ENCODE measurements at regions not wholly inside any gene's neighbourhood (a gene's known extent, or its start where the extent isn't known, plus 50 kb on each side); places are given as distances from the start of the nearest gene placed in this dataset.
"Not testable (repeated sequence)": the region's sequence is repeated elsewhere in the genome, so short reads cannot be mapped to it uniquely, and the experiment has no call there.

- Histone ChIP-seq H3K27ac (no peak overlapping the region), H3K36me3 (no peaks in the 10 kb centered on the region), H3K4me1 (no peaks in the 10 kb centered on the region), H3K9me3 (no peaks in the 10 kb centered on the region), H3K4me3 (no peak overlapping the region), H3K27me3 (no peaks in the 10 kb centered on the region)
- TF ChIP-seq CTCF (IDR thresholded peaks at IDR 0.05) (no peak), POLR2A (IDR thresholded peaks at IDR 0.05) (no peak)
- intact Hi-C loops (cut with DNase I), result no loop called here
- DNase-seq, result no peak
- ATAC-seq, result no peak
Observed at GRCh38 chr5:5741418-5741817, 318.9 kb downstream of the ICE1 start.

GRCh38 chr5:5739490-5739945, 317.0 kb downstream of the ICE1 start:
- ATAC-seq (no peak), DNase-seq (no peak)
- Histone ChIP-seq H3K36me3 (no peaks in the 10 kb centered on the region), H3K4me3 (no peak overlapping the region), H3K4me1 (no peaks in the 10 kb centered on the region), H3K27ac (no peak overlapping the region), H3K9me3 (no peaks in the 10 kb centered on the region), H3K27me3 (no peaks in the 10 kb centered on the region)
- TF ChIP-seq CTCF (IDR thresholded peaks at IDR 0.05) (no peak), POLR2A (IDR thresholded peaks at IDR 0.05) (no peak)
- intact Hi-C loops (cut with DNase I), result no loop called here
- 77% methylated on average over 3 of the region's 3 CpGs for WGBS (ENCODE audit: insufficient coverage, low coverage, low lambda C conversion rate, missing lambda C conversion rate)

- intact Hi-C loops (cut with DNase I), result no loop called here
- H3K27ac ChIP-seq, result no peak overlapping the region
- H3K4me3 ChIP-seq, result no peak overlapping the region
- no peak for ATAC-seq
- TF ChIP-seq CTCF (IDR thresholded peaks at IDR 0.05) (no peak), POLR2A (IDR thresholded peaks at IDR 0.05) (no peak)
- no peaks in the 10 kb centered on the region for H3K36me3 ChIP-seq
- 34% methylated on average over 2 of the region's 2 CpGs for WGBS (ENCODE audit: insufficient coverage, low coverage, low lambda C conversion rate, missing lambda C conversion rate)
- no peaks in the 10 kb centered on the region for H3K27me3 ChIP-seq
- H3K4me1 ChIP-seq, result no peaks in the 10 kb centered on the region
- no peaks in the 10 kb centered on the region for H3K9me3 ChIP-seq
- DNase-seq, result no peak
Observed at GRCh38 chr5:5738797-5739489, 316.5 kb downstream of the ICE1 start.

GRCh38 chr5:5736007-5736406, 313.5 kb downstream of the ICE1 start:
- intact Hi-C loops (cut with DNase I), result no loop called here
- TF ChIP-seq POLR2A (IDR thresholded peaks at IDR 0.05), result no peak
- TF ChIP-seq CTCF (IDR thresholded peaks at IDR 0.05), result no peak
- Histone ChIP-seq H3K4me1 (no peaks in the 10 kb centered on the region), H3K9me3 (no peaks in the 10 kb centered on the region), H3K27ac (no peak overlapping the region), H3K4me3 (no peak overlapping the region), H3K36me3 (no peaks in the 10 kb centered on the region), H3K27me3 (no peaks in the 10 kb centered on the region)
- no peak for ATAC-seq
- WGBS (ENCODE audit: insufficient coverage, low coverage, low lambda C conversion rate, missing lambda C conversion rate), result 33% methylated on average over 2 of the region's 2 CpGs
- DNase-seq, result no peak

GRCh38 chr5:5733058-5733457, 310.6 kb downstream of the ICE1 start:
- H3K4me1 ChIP-seq; H3K27ac ChIP-seq; intact Hi-C loops (cut with DNase I); H3K36me3 ChIP-seq; DNase-seq; H3K4me3 ChIP-seq; H3K9me3 ChIP-seq; ATAC-seq; H3K27me3 ChIP-seq: not testable (repeated sequence)
- WGBS (ENCODE audit: insufficient coverage, low coverage, low lambda C conversion rate, missing lambda C conversion rate), result 35% methylated on average over 2 of the region's 2 CpGs
